RPMI7951 (cell line): ENCODE measurements at regions not wholly inside any gene's neighbourhood (a gene's known extent, or its start where the extent isn't known, plus 50 kb on each side); places are given as distances from the start of the nearest gene placed in this dataset.

Experiments used
- DNase-seq: peaks from one replicate; pipeline ENCODE4 v3.0.0-alpha.2; 2012; ENCODE audit warnings: low read depth

- DNase-seq, result no peak
Measured at GRCh38 chr3:22988566-22988965, 214.6 kb upstream of the UBE2E2 start.

DNA sequence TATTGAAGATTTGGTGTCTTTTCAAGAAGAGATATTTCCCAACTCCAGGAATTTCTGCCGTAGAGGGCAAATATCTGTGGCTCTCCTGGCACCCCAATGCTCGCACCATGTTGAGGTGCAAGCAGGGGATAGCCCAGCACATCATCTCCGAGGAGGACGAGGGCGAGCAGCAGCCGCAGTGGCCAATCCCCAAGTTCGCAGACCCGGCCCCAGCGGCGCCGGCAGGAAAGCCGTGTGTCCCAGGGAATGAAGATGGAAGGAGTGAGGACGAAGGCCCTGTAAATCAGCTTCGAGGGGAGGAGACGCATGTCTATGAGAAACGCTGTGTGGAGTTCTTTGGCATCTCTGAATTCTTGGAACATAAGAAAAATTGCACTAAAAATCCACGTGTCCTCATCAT lies 213.4 kb upstream of the UBE2E2 start:
- no peak for DNase-seq

- DNase-seq, result no peak
Measured at GRCh38 chr3:22990291-22991200, 212.6 kb upstream of the UBE2E2 start.

DNA sequence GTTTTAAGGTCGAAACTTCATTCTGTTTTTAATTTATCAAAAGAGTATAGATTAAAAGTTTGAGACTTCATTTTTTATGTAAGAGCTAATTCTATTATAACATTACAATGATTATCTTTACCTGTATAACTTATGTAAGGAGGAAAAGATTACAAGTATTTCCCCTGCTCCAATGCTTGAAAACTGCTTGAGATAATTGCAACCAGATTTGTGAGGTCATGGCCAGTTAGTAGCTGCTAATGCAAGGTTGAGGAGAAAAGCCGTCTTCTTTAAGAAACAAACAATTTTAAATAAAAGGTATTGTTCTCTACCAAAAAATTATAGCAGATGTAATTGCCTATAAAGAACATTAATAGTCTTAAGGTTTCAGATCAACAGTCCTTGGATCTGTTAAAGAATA lies 208.3 kb upstream of the UBE2E2 start:
- DNase-seq, result no peak

DNA sequence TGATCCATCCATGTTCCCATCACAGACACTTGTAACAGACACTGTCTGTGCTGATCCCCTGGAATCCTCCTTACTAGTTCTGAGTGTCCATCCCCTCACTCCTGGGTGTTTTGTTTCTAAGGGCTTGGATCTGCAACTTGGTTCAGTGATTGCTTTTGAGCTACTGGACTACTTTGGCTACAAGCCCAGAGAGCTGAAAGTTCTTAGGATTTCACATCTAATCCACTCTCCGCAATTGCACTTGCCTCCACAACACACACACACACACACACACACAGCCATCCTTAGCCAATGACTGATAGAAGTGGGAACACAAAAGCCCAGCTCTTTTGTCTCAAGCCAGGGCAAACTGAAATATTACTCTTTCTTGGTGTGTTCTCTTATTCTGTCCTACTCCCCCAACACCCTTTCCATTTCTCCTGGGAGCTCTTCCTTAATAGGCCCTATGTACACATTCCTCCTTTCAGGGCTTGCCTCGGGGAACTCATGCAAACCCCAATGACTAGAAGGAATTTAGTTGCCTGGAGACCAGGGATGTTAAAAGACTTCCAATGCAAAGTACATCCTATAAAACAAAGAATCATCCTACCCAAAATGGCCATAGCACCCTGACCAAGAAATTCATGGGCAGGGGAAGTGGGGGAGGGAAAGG lies 206.1 kb upstream of the UBE2E2 start:
- DNase-seq, result no peak

DNA sequence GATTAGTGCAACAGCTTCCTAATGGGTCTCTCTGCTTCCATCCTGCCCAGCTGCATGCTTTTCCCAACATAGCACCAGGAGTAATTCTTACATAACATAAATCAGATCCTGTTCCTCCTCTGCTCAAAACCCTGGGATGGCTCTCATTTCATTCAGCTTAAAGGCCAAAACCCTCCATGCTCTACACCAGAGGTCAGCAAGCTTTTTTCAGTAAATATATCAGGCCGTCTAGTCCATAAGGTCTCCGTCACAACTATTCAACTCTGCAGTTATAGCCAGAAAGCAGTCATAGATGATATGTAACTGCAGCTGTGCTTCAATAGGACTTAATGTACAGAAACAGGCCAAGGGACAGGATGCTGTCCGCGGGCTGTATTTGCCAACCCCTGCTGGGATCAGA lies 202.8 kb upstream of the UBE2E2 start:
- DNase-seq, result no peak

- no peak for DNase-seq
Measured at GRCh38 chr3:23002151-23002550, 201.0 kb upstream of the UBE2E2 start.

- DNase-seq, result peak; percentile 13
Measured at GRCh38 chr3:23002836-23003732, 200.0 kb upstream of the UBE2E2 start.

- no peak for DNase-seq
Measured at GRCh38 chr3:23003733-23004046, 199.4 kb upstream of the UBE2E2 start.

- peak; percentile 73 for DNase-seq
Measured at GRCh38 chr3:23004971-23005370, 198.2 kb upstream of the UBE2E2 start.

GRCh38 chr3:23017801-23018200 lies 185.3 kb upstream of the UBE2E2 start:
- peak; percentile 85 for DNase-seq

- peak; percentile 89 for DNase-seq
Measured at GRCh38 chr3:23019596-23020300, 183.4 kb upstream of the UBE2E2 start.

- no peak for DNase-seq
Measured at GRCh38 chr3:23028294-23028693, 174.8 kb upstream of the UBE2E2 start.

DNA sequence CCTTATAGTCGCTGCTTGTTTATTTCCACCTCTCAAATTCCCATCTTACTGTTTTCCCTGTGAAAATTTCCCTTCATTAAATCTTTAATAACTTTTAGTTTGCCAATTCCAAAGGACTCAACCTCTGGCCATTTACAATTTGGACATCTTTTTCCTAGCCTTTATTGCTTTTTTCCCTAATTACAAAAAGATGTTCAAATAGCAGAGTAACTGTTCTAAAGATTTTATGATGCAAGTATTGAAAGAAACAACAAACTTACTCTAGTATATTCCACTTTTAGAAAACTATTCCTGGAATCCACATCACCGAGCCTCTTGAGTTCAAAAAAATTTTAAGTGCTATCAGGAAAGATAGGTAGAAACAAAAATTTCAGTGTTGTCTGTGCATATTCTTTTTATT lies 174.1 kb upstream of the UBE2E2 start:
- no peak for DNase-seq

DNA sequence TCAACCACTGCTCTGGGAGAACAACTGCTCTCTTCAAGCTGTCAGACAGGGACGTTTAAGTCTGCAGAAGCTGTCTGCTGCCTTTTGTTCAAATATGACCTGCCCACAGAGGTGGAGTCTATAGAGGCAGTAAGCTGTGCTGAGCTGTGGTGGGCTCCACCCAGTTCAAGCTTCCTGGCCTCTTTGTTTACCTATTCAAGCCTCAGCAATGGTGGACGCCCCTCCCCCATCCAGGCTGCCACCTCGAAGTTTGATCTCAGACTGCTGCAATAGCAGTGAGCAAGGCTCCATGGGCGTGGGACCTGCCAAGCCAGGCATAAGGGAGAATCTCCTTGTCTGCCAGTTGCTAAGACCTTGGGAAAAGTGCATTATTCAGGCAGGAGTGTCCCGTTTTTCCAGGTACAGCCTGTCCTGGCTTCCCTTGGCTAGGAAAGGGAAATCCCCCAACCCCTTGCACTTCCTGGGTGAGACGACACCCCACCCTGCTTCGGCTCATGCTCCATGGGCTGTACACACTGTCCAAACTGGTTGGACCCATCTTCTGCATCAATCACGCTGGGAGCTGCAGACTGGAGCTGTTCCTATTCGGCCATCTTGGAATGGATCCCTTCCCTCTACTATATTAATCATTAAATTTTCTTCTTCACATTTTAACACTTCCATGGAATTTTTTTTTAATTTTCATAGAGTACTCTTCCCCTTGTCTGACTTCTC lies 167.0 kb upstream of the UBE2E2 start:
- no peak for DNase-seq

GRCh38 chr3:23036728-23037127 lies 166.4 kb upstream of the UBE2E2 start:
- peak; percentile 53 for DNase-seq

DNA sequence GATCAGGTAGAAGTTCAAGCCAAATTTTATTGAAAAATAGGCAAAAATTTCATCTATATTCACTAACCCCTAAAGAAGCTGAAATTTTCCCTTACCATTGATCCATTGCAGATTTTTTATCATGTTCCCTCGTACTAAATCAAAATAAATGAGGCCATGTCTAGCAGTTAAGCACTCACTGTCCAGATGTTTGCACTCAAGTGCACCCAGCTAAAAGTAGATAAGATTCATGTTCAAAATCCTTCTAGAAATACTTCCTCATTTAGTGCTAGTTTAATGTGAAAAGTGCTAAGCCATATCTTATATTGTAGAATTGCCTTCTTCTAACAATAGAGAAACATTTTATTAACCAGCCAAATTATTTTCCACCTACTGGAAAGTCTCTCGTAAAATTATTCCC lies 164.7 kb upstream of the UBE2E2 start:
- no peak for DNase-seq

DNA sequence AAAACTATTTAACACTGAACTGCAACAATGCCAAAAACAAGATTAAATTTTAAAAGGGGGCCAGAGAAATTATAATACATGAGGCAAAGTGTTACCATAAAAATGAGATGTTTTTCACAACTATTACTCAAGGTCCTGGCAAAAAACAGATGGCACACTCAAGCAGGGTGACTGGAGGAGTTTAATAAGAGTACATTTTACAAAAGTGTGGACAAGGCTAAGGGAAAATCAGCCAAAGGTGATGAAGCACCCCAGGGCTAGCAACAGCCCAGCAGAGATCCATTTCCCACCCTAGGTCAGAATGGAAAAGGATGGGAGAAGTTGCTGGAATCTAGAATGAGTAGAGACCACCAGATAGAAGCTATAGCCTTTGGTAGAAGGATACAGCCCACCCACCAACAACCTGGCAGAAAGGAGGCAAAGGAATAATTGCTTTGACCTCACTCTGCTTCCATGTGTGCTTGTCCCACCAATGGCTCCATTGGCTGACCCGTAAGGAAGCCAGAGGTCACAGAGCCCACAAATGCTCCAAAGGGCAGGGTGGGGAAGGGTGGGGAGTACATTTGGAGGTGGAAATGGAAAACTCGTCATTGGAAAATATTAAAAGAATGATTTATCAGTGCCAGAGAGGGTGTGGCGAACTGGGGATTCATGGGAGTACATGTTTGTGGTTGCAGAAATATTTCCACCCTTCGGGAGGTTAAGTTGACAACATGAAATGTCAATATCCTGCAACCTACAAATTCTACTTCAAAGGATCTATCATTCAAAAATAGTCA lies 161.0 kb upstream of the UBE2E2 start:
- DNase-seq, result peak; percentile 39

DNA sequence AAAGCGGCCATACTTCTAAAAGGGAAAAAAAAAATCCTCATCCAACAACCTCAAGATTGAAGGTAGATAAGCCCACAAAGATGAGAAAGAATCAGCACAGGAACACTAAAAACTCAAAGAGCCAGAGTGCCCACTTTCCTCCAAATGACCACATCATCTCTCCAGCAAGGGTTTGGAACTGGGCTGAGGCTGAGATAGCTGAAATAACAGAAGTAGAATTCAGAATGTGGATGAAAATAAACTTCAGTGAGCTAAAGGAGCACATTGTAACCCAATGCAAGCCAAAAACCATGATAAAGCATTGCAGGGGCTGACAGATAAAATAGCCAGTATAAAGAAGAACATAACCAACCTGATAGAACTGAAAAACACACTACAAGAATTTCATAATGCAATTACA lies 158.7 kb upstream of the UBE2E2 start:
- no peak for DNase-seq

- no peak for DNase-seq
Measured at GRCh38 chr3:23046536-23046935, 156.6 kb upstream of the UBE2E2 start.
